Activated CD4-positive, alpha-beta T cell treated with anti-CD3 and anti-CD28 coated beads for 36 hours (primary cell): ENCODE measurements at regions not wholly inside any gene's neighbourhood (a gene's known extent, or its start where the extent isn't known, plus 50 kb on each side); places are given as distances from the start of the nearest gene placed in this dataset.

Experiments
- ATAC-seq: fragments of 200-7000 bp; cut with Tn5 transposase; one replicate; pipeline ENCODE4 v1.10.0; 2021; ENCODE audit warnings: mild to moderate bottlenecking, moderate library complexity
- CTCF ChIA-PET: fragments of 350-600 bp; sonication (Branson Sonifier 250); formaldehyde crosslinking; loops from one replicate; lab custom pipeline; 2021; ENCODE audit warnings: antibody characterized with exemption; lab: Charles Lee
- POLR2A ChIA-PET: fragments of 350-600 bp; sonication (Branson Sonifier 250); formaldehyde crosslinking; loops from one replicate; lab custom pipeline; 2021; ENCODE audit warnings: antibody characterized with exemption, inconsistent platforms; lab: Charles Lee
- DNase-seq: peaks from one replicate; pipeline ENCODE4 v3.0.0-alpha.2; 2020
- H3K27ac Mint-ChIP-seq: one replicate; pipeline ENCODE4 v1.8.0; 2021; ENCODE audit warnings: mixed read lengths
- H3K27me3 Mint-ChIP-seq: one replicate; pipeline ENCODE4 v1.8.0; 2021; ENCODE audit warnings: mixed read lengths
- H3K36me3 Mint-ChIP-seq: one replicate; pipeline ENCODE4 v1.8.0; 2021; ENCODE audit warnings: low read depth, mixed read lengths
- H3K4me1 Mint-ChIP-seq: one replicate; pipeline ENCODE4 v1.8.0; 2021; ENCODE audit warnings: mixed read lengths
- H3K4me3 Mint-ChIP-seq: one replicate; pipeline ENCODE4 v1.8.0; 2021; ENCODE audit warnings: mild to moderate bottlenecking, moderate library complexity, mixed read lengths
- H3K9me3 Mint-ChIP-seq: one replicate; pipeline ENCODE4 v1.8.0; 2021; ENCODE audit warnings: low read depth, mixed read lengths
- intact Hi-C, 2 experiments: fragments of 100-400 bp; cut with DNase I in 1 of 2; cut with micrococcal nuclease in 1 of 2; formaldehyde crosslinking; loops; one replicate each; pipeline versions ENCODE4 v1.14.2 to v1.15.1; 2022 to 2024; cut with DNase I, micrococcal nuclease

GRCh38 chr11:119977561-119977860 is 160.4 kb downstream of the TRIM29 start:
- no peak overlapping the region for H3K4me3 Mint-ChIP-seq
- intact Hi-C loops: no loop called here
- ChIA-PET POLR2A (no interaction called here), CTCF (no interaction called here)
- DNase-seq (no peak), ATAC-seq (no peak)
- no peaks in the 10 kb centered on the region for H3K9me3 Mint-ChIP-seq
- H3K4me1 Mint-ChIP-seq: no peaks in the 10 kb centered on the region
- H3K27ac Mint-ChIP-seq: no peak overlapping the region
- H3K27me3 Mint-ChIP-seq: peaks cover 12% of the 10 kb centered on the region
- H3K36me3 Mint-ChIP-seq: no peaks in the 10 kb centered on the region

GRCh38 chr11:119976805-119977560 is 160.9 kb downstream of the TRIM29 start:
- DNase-seq (no peak), ATAC-seq (no peak)
- H3K4me1 Mint-ChIP-seq: no peaks in the 10 kb centered on the region
- H3K4me3 Mint-ChIP-seq: no peak overlapping the region
- ChIA-PET CTCF (no interaction called here), POLR2A (no interaction called here)
- no peak overlapping the region for H3K27ac Mint-ChIP-seq
- no peaks in the 10 kb centered on the region for H3K9me3 Mint-ChIP-seq
- no peaks in the 10 kb centered on the region for H3K36me3 Mint-ChIP-seq
- peaks cover 12% of the 10 kb centered on the region for H3K27me3 Mint-ChIP-seq
- intact Hi-C loops: no loop called here

GRCh38 chr11:119975561-119976152 is 162.3 kb downstream of the TRIM29 start:
- ATAC-seq: no peak
- Mint-ChIP-seq H3K36me3 (no peaks in the 10 kb centered on the region), H3K4me1 (no peaks in the 10 kb centered on the region), H3K27ac (no peak overlapping the region), H3K27me3 (peaks cover 12% of the 10 kb centered on the region), H3K9me3 (no peaks in the 10 kb centered on the region), H3K4me3 (no peak overlapping the region)
- ChIA-PET POLR2A (no interaction called here), CTCF (interaction anchor here (1.1 kb wide), 1 partner anchor 10 kb away, joined by 3 read pairs; no protein-coding TSS in a partner anchor)
- intact Hi-C loops: no loop called here
- DNase-seq: no peak

DNA sequence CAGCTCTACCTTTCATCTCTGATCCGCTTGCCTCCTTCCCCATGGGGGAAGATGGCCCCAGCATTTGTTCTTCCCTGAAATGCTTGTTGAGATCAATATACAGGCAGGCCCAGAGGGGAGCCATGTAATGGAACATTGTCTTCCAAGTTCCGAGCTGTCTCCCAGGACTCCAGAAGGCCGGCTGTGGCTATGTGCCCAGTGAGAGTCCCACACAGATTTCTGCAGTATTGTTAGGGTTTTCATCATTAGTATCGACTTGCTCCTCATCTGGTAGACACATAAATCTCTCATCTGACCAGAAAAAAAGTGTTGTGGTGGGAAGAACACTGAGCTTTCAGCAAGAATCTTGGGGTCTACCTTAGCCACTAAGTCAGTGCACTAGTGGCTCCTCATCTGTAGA is 163.4 kb downstream of the TRIM29 start:
- ChIA-PET POLR2A (no interaction called here), CTCF (no interaction called here)
- no peak overlapping the region for H3K4me3 Mint-ChIP-seq
- DNase-seq: no peak
- peaks cover 12% of the 10 kb centered on the region for H3K27me3 Mint-ChIP-seq
- no peaks in the 10 kb centered on the region for H3K36me3 Mint-ChIP-seq
- no peaks in the 10 kb centered on the region for H3K4me1 Mint-ChIP-seq
- intact Hi-C loops: no loop called here
- no peak overlapping the region for H3K27ac Mint-ChIP-seq
- no peaks in the 10 kb centered on the region for H3K9me3 Mint-ChIP-seq
- no peak for ATAC-seq

GRCh38 chr11:119974051-119974450 is 163.9 kb downstream of the TRIM29 start:
- ChIA-PET POLR2A (no interaction called here), CTCF (no interaction called here)
- H3K4me1 Mint-ChIP-seq: no peaks in the 10 kb centered on the region
- no peaks in the 10 kb centered on the region for H3K9me3 Mint-ChIP-seq
- peaks cover 12% of the 10 kb centered on the region for H3K27me3 Mint-ChIP-seq
- no peak overlapping the region for H3K4me3 Mint-ChIP-seq
- ATAC-seq: no peak
- intact Hi-C loops: no loop called here
- H3K36me3 Mint-ChIP-seq: no peaks in the 10 kb centered on the region
- no peak for DNase-seq
- no peak overlapping the region for H3K27ac Mint-ChIP-seq

GRCh38 chr11:119972281-119972680 is 165.6 kb downstream of the TRIM29 start:
- H3K27ac Mint-ChIP-seq: no peak overlapping the region
- no peaks in the 10 kb centered on the region for H3K4me1 Mint-ChIP-seq
- ATAC-seq: no peak

GRCh38 chr11:119970555-119971304 is 167.2 kb downstream of the TRIM29 start:
- ChIA-PET CTCF (no interaction called here), POLR2A (no interaction called here)
- no peak overlapping the region for H3K27ac Mint-ChIP-seq
- peaks cover 5% of the 10 kb centered on the region for H3K27me3 Mint-ChIP-seq
- no peaks in the 10 kb centered on the region for H3K9me3 Mint-ChIP-seq
- no peak for DNase-seq
- no peaks in the 10 kb centered on the region for H3K36me3 Mint-ChIP-seq
- H3K4me1 Mint-ChIP-seq: no peaks in the 10 kb centered on the region
- intact Hi-C loops: no loop called here
- H3K4me3 Mint-ChIP-seq: no peak overlapping the region
- no peak for ATAC-seq

More at GRCh38 chr11:119972281-119972680, 165.6 kb downstream of the TRIM29 start:
- no peak for DNase-seq
- Mint-ChIP-seq H3K36me3 (no peaks in the 10 kb centered on the region), H3K9me3 (no peaks in the 10 kb centered on the region), H3K27me3 (peaks cover 9% of the 10 kb centered on the region), H3K4me3 (no peak overlapping the region)
- intact Hi-C loops: no loop called here
- CTCF ChIA-PET: no interaction called here
- POLR2A ChIA-PET: no interaction called here

DNA sequence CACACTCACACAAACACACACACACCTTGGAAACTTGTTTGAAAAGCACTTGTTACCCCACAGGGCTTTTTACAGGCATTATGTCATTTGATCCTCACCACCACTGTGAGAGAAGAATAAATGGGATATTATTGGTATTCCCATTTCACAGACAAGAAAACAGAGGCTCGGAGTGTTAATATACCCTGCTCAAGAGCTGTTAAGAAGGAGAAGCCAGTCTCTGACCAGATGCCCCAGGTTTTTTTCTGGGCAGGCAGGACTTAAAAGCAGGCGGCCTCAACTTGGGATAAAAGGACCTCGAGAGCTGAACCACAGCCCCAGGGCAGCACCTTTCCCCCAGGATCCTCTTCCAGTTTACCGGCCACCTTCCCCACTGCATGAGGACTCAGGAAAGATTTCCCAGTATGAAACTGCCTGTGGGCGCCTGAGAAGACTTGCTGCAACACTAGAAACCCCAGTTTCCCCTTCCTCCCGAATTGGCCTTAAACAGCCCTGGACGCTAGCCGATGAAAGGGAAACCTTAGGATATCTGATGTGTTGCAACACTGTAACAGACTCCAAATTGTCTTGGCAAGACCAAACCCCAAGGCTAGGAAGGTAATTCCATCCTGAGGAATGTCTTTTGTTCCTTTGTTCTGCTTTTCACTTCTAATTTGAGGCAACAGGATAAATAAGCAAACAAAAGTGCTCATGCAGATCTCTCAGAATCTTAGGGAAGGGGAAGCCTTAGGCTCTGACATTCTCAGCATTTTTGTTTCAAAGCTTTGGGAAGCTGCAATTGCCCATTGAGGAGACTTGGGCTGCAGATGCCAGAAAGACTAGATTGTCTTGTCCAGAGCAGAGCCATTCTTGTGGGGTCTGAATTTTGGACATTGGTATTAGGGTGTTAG is 173.5 kb downstream of the TRIM29 start:
- ChIA-PET POLR2A (no interaction called here), CTCF (interaction anchor here (1.2 kb wide), 1 partner anchor 234 kb away, joined by 3 read pairs; no protein-coding TSS in a partner anchor)
- Mint-ChIP-seq H3K36me3 (no peaks in the 10 kb centered on the region), H3K9me3 (no peaks in the 10 kb centered on the region), H3K27me3 (peaks cover 3% of the 10 kb centered on the region), H3K4me3 (no peak overlapping the region), H3K27ac (no peak overlapping the region), H3K4me1 (no peaks in the 10 kb centered on the region)
- intact Hi-C loops: no loop called here
- ATAC-seq (no peak), DNase-seq (no peak)

GRCh38 chr11:119957951-119958350 is 180.0 kb downstream of the TRIM29 start:
- H3K27ac Mint-ChIP-seq: no peak overlapping the region
- DNase-seq (no peak), ATAC-seq (no peak)
- no peaks in the 10 kb centered on the region for H3K9me3 Mint-ChIP-seq
- peaks cover 12% of the 10 kb centered on the region for H3K27me3 Mint-ChIP-seq
- ChIA-PET CTCF (interaction anchor here (0.6 to 1.1 kb wide), 3 partner anchors 33 to 720 kb away, joined by 3 read pairs; no protein-coding TSS in a partner anchor), POLR2A (no interaction called here)
- no peaks in the 10 kb centered on the region for H3K4me1 Mint-ChIP-seq
- intact Hi-C loops: no loop called here
- H3K4me3 Mint-ChIP-seq: no peak overlapping the region
- H3K36me3 Mint-ChIP-seq: no peaks in the 10 kb centered on the region

GRCh38 chr11:119952441-119952840 is 185.5 kb downstream of the TRIM29 start:
- CTCF ChIA-PET: no interaction called here
- no peaks in the 10 kb centered on the region for H3K36me3 Mint-ChIP-seq
- no peak overlapping the region for H3K4me3 Mint-ChIP-seq
- H3K27me3 Mint-ChIP-seq: peaks cover 13% of the 10 kb centered on the region
- ATAC-seq (no peak), DNase-seq (no peak)
- no peak overlapping the region for H3K27ac Mint-ChIP-seq
- intact Hi-C loops: no loop called here
- H3K9me3 Mint-ChIP-seq: no peaks in the 10 kb centered on the region
- no peaks in the 10 kb centered on the region for H3K4me1 Mint-ChIP-seq
- POLR2A ChIA-PET: no interaction called here

GRCh38 chr11:119943298-119943655 is 194.6 kb downstream of the TRIM29 start:
- CTCF ChIA-PET: interaction anchor here (0.6 kb wide), 1 partner anchor 137 kb away, joined by 3 read pairs; no protein-coding TSS in a partner anchor
- Mint-ChIP-seq H3K9me3 (no peaks in the 10 kb centered on the region), H3K4me1 (no peaks in the 10 kb centered on the region), H3K36me3 (no peaks in the 10 kb centered on the region), H3K27me3 (peaks cover 17% of the 10 kb centered on the region), H3K4me3 (no peak overlapping the region), H3K27ac (no peak overlapping the region)
- DNase-seq: no peak
- intact Hi-C loops: no loop called here
- ATAC-seq: no peak
- POLR2A ChIA-PET: no interaction called here
